C4-2B (cell line): ENCODE measurements at regions not wholly inside any gene's neighbourhood (a gene's known extent, or its start where the extent isn't known, plus 50 kb on each side); places are given as distances from the start of the nearest gene placed in this dataset.

Experiments used
- ZFX ChIP-seq: fragments of 450-650 bp; IDR thresholded peaks from 2 replicates; pipeline ENCODE4 v1.6.1; 2017
- TF ChIP-seq, protein P1 (sequence below): fragments of 450-650 bp; conservative IDR thresholded peaks from 2 replicates; pipeline ENCODE4 v1.5.1; 2017; ENCODE audit warnings: mild to moderate bottlenecking

GRCh38 chr4:132346016-132346415 lies 803.1 kb upstream of the PCDH10 start:
- TF ChIP-seq, protein P1, sequence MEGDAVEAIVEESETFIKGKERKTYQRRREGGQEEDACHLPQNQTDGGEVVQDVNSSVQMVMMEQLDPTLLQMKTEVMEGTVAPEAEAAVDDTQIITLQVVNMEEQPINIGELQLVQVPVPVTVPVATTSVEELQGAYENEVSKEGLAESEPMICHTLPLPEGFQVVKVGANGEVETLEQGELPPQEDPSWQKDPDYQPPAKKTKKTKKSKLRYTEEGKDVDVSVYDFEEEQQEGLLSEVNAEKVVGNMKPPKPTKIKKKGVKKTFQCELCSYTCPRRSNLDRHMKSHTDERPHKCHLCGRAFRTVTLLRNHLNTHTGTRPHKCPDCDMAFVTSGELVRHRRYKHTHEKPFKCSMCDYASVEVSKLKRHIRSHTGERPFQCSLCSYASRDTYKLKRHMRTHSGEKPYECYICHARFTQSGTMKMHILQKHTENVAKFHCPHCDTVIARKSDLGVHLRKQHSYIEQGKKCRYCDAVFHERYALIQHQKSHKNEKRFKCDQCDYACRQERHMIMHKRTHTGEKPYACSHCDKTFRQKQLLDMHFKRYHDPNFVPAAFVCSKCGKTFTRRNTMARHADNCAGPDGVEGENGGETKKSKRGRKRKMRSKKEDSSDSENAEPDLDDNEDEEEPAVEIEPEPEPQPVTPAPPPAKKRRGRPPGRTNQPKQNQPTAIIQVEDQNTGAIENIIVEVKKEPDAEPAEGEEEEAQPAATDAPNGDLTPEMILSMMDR = no peak
- TF ChIP-seq ZFX = no peak
